HG02973 (cell line): ENCODE measurements at regions not wholly inside any gene's neighbourhood (a gene's known extent, or its start where the extent isn't known, plus 50 kb on each side); places are given as distances from the start of the nearest gene placed in this dataset.
A peak's percentile ranks its signal among the peaks of the same experiment; 100 is the strongest.

Experiments
- ATAC-seq: cut with Tn5 transposase; IDR thresholded peaks from one replicate; pipeline ENCODE4 v1.9.1; 2021; ENCODE audit warnings: moderate library complexity; ENCODE audit not compliant: unreplicated experiment

- ATAC-seq: no peak
These were observed 182.4 kb upstream of the ARSJ start for GRCh38 chr4:114161809-114162208.

- ATAC-seq: no peak
These were observed 183.6 kb upstream of the ARSJ start for GRCh38 chr4:114163051-114163450.

GRCh38 chr4:114173968-114174367 is 194.5 kb upstream of the ARSJ start:
- no peak for ATAC-seq

GRCh38 chr4:114177628-114178027 is 198.2 kb upstream of the ARSJ start:
- no peak for ATAC-seq

GRCh38 chr4:114178392-114178791 is 198.9 kb upstream of the ARSJ start:
- no peak for ATAC-seq

- ATAC-seq: no peak
These were observed 201.0 kb upstream of the ARSJ start for GRCh38 chr4:114180481-114180880.

GRCh38 chr4:114184901-114185300 is 205.5 kb upstream of the ARSJ start:
- ATAC-seq: no peak

GRCh38 chr4:114187592-114187991 is 208.1 kb upstream of the ARSJ start:
- no peak for ATAC-seq

GRCh38 chr4:114191496-114191895 is 212.0 kb upstream of the ARSJ start:
- ATAC-seq: no peak

- no peak for ATAC-seq
These were observed 213.4 kb upstream of the ARSJ start for GRCh38 chr4:114192854-114193253.

GRCh38 chr4:114193624-114194399 is 214.4 kb upstream of the ARSJ start:
- ATAC-seq: no peak

GRCh38 chr4:114196606-114197005 is 217.2 kb upstream of the ARSJ start:
- ATAC-seq: no peak

- no peak for ATAC-seq
These were observed 220.6 kb upstream of the ARSJ start for GRCh38 chr4:114200026-114200425.

GRCh38 chr4:114205261-114205660 is 225.8 kb upstream of the ARSJ start:
- no peak for ATAC-seq

GRCh38 chr4:114208574-114209151 is 229.2 kb upstream of the ARSJ start:
- no peak for ATAC-seq

- peak; percentile 61 for ATAC-seq
These were observed 230.1 kb upstream of the ARSJ start for GRCh38 chr4:114209584-114209983.

GRCh38 chr4:114211556-114211955 is 232.1 kb upstream of the ARSJ start:
- ATAC-seq: no peak

GRCh38 chr4:114217150-114217817 is 237.8 kb upstream of the ARSJ start:
- no peak for ATAC-seq

- no peak for ATAC-seq
These were observed 244.1 kb upstream of the ARSJ start for GRCh38 chr4:114223580-114223979.

GRCh38 chr4:114225436-114225835 is 246.0 kb upstream of the ARSJ start:
- no peak for ATAC-seq

GRCh38 chr4:114226179-114226578 is 246.7 kb upstream of the ARSJ start:
- no peak for ATAC-seq
